ENCODE measurements at regions not wholly inside any gene's neighbourhood (a gene's known extent, or its start where the extent isn't known, plus 50 kb on each side); places are given as distances from the start of the nearest gene placed in this dataset.

GRCh38 chr2:185664384-185664783 is 74.2 kb upstream of the FSIP2 start:
- Histone ChIP-seq H2BK12ac (ENCODE audit: insufficient read length, low read depth, low read length) (no peak overlapping the region), H3K4me2 (ENCODE audit: insufficient read depth, insufficient read length, low read length) (no peak overlapping the region), H3K27ac (ENCODE audit: insufficient read length, low read depth, low read length) (no peak overlapping the region), H4K5ac (ENCODE audit: insufficient read length, low read depth, low read length) (no peak overlapping the region), H3K18ac (ENCODE audit: insufficient read length, low read depth, low read length) (no peak overlapping the region), H3K4ac (ENCODE audit: low read depth, low read length) (no peak overlapping the region), H2AFZ (ENCODE audit: low read length) (no peak overlapping the region), H3T11ph (ENCODE audit: low read length) (no peak overlapping the region), H2BK120ac (ENCODE audit: low read depth, low read length, poor library complexity, severe bottlenecking) (no peak overlapping the region), H3K79me1 (ENCODE audit: insufficient read depth, low read depth, low read length, poor library complexity, severe bottlenecking) (no peaks in the 10 kb centered on the region), H3K4me1 (ENCODE audit: insufficient read depth, low read length) (no peaks in the 10 kb centered on the region; the same call in 1 of the 2 replicates), H2AK5ac (ENCODE audit: insufficient read length, low read length) (no peak overlapping the region), H2BK15ac (ENCODE audit: low read depth, low read length) (no peak overlapping the region), H3K56ac (ENCODE audit: insufficient read length, low read depth, low read length) (no peak overlapping the region), H3K79me2 (ENCODE audit: insufficient read depth, low read length) (no peaks in the 10 kb centered on the region), H2BK20ac (ENCODE audit: low read depth, low read length, poor library complexity, severe bottlenecking) (no peak overlapping the region), H3K9ac (ENCODE audit: extremely low read depth, insufficient read length, low read length) (no peak overlapping the region), H3K14ac (ENCODE audit: insufficient read depth, low read length) (no peak overlapping the region), H4K91ac (ENCODE audit: insufficient read length, low read depth, low read length) (no peak overlapping the region), H2BK5ac (ENCODE audit: insufficient read length, low read length) (no peak overlapping the region), H3K23me2 (ENCODE audit: insufficient read length, low read depth, low read length, poor library complexity, severe bottlenecking) (no peaks in the 10 kb centered on the region), H3K27me3 (ENCODE audit: insufficient read depth, low read length) (no peaks in the 10 kb centered on the region), H4K8ac (replicated peaks; ENCODE audit: insufficient read length, low read depth, low read length) (no peak overlapping the region), H3K9me3 (ENCODE audit: control insufficient read depth, low read depth, low read length) (no peaks in the 10 kb centered on the region), H4K20me1 (ENCODE audit: control insufficient read depth, insufficient read depth, insufficient read length) (no peaks in the 10 kb centered on the region), H3K23ac (ENCODE audit: insufficient read length, low read depth, low read length) (no peak overlapping the region)
- no CpG with 5 or more reads among the region's 2 CpGs for WGBS (ENCODE audit: extremely low coverage, insufficient read length, low lambda C conversion rate)
- Mint-ChIP-seq H3K36me3 (ENCODE audit: insufficient read depth in 1 of 3, low read depth in 3 of 3) (no peaks in the 10 kb centered on the region; a peak in 1 of 7 replicates), H3K9me3 (no peaks in the 10 kb centered on the region), H3K27me3 (ENCODE audit: low read depth) (no peaks in the 10 kb centered on the region), H3K27ac (no peak overlapping the region), H3K4me1 (peaks cover 0 to 4% of the 10 kb centered on the region in 2 experiments; a peak in 2 of 4 replicates), H3K4me3 (no peak overlapping the region)
- DNase-seq: no peak
- no peak for TF ChIP-seq CTCF (conservative IDR thresholded peaks at IDR 0.05)

Measured in H9 (cell line).